ENCODE measurements at regions not wholly inside any gene's neighbourhood (a gene's known extent, or its start where the extent isn't known, plus 50 kb on each side); places are given as distances from the start of the nearest gene placed in this dataset.

DNA sequence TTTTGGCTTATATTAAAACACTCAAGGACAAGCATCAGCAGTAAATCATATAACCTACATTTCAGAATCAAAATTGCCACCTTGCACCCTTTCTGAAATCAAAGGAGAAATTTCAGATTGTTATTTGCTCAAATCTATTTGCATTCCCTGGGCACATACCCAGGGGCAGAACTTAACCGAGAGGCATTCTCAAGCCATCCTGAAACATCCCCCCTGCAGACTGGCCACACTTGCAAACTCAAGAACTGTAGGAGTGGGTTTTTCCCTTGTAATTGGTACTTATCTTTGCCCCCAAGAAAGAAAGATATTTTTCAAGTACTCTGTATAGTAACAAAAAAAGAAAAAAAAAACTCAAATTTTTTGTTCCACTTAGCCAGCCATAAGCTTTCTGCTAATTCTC is 213.6 kb upstream of the ESRRG start:
- H3K9me3 ChIP-seq: no peaks in the 10 kb centered on the region
- ATAC-seq (no peak), FAIRE-seq (no peak), DNase-seq (ENCODE audit: low read depth in 1 of 2, low spot score in 1 of 2) (no peak)
- no peak overlapping the region for H3K4me2 ChIP-seq
- TF ChIP-seq RAD21 (conservative IDR thresholded peaks at IDR 0.05 in 1 of 2, IDR thresholded peaks at IDR 0.05 in 1 of 2): no peak
- no peak for TF ChIP-seq NFE2L2 (conservative IDR thresholded peaks at IDR 0.05; ENCODE audit: low read length)
- no peak for TF ChIP-seq HOXA7 (CRISPR knock-in tag; IDR thresholded peaks at IDR 0.05)
- TF ChIP-seq TP53 (CRISPR knock-in tag; IDR thresholded peaks at IDR 0.05): no peak
- TF ChIP-seq BHLHE40 (IDR thresholded peaks at IDR 0.05; ENCODE audit: low read depth, low read length): no peak
- TF ChIP-seq EHF (CRISPR knock-in tag; IDR thresholded peaks at IDR 0.05): no peak
- no peak for TF ChIP-seq SMC3 (IDR thresholded peaks at IDR 0.05)
- no peak for TF ChIP-seq ATOH8 (CRISPR knock-in tag; IDR thresholded peaks at IDR 0.05; ENCODE audit: low read depth)
- TF ChIP-seq ZFP36 (IDR thresholded peaks at IDR 0.05; ENCODE audit: borderline replicate concordance, partially characterized antibody): no peak
- TF ChIP-seq E2F6 (IDR thresholded peaks at IDR 0.05; ENCODE audit: borderline replicate concordance, low read depth): no peak
- TF ChIP-seq RARB (CRISPR knock-in tag; IDR thresholded peaks at IDR 0.05): no peak
- TF ChIP-seq, protein P1, sequence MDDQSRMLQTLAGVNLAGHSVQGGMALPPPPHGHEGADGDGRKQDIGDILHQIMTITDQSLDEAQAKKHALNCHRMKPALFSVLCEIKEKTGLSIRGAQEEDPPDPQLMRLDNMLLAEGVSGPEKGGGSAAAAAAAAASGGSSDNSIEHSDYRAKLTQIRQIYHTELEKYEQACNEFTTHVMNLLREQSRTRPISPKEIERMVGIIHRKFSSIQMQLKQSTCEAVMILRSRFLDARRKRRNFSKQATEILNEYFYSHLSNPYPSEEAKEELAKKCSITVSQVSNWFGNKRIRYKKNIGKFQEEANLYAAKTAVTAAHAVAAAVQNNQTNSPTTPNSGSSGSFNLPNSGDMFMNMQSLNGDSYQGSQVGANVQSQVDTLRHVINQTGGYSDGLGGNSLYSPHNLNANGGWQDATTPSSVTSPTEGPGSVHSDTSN (IDR thresholded peaks at IDR 0.05): no peak
- no peak for TF ChIP-seq MYC (IDR thresholded peaks at IDR 0.05; ENCODE audit: borderline replicate concordance, low read length)
- TF ChIP-seq, protein P2, sequence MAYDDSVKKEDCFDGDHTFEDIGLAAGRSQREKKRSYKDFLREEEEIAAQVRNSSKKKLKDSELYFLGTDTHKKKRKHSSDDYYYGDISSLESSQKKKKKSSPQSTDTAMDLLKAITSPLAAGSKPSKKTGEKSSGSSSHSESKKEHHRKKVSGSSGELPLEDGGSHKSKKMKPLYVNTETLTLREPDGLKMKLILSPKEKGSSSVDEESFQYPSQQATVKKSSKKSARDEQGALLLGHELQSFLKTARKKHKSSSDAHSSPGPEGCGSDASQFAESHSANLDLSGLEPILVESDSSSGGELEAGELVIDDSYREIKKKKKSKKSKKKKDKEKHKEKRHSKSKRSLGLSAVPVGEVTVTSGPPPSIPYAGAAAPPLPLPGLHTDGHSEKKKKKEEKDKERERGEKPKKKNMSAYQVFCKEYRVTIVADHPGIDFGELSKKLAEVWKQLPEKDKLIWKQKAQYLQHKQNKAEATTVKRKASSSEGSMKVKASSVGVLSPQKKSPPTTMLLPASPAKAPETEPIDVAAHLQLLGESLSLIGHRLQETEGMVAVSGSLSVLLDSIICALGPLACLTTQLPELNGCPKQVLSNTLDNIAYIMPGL (CRISPR knock-in tag; IDR thresholded peaks at IDR 0.05; ENCODE audit: borderline replicate concordance): no peak
- TF ChIP-seq CBX8 (IDR thresholded peaks at IDR 0.05): no peak
- TF ChIP-seq EP300 (IDR thresholded peaks at IDR 0.05): no peak
- no peak for TF ChIP-seq FOXS1 (CRISPR knock-in tag; IDR thresholded peaks at IDR 0.05)
- no peak overlapping the region for H3K4me3 ChIP-seq
- CTCF ChIA-PET: no interaction called here
- no peaks in the 10 kb centered on the region for H3K4me1 ChIP-seq
- POLR2A ChIA-PET: no interaction called here
- 16% methylated on average over 1 of the region's 1 CpG for WGBS (ENCODE audit: missing lambda C conversion rate)
- no peak overlapping the region for H3K27ac ChIP-seq

DNA sequence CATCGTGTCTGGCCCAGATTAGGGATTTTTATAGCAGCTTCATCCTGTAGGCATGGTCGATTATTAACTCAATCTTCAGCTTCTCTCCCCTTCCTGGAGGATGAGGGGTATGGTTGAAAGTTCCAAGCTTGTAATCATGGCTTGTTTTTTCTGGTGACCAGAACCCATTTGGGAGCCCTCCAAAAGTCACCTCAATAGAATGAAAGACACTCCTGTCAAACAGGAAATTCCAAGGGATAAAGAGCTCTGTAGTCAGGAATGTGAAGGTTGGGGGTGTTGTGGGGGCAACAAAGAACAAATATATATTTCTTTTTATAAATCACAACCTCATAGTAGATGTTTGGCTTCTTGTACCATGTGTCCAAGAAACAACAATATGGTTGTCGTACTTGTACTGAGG is 212.7 kb upstream of the ESRRG start:
- CTCF ChIA-PET: no interaction called here
- H3K27ac ChIP-seq: no peak overlapping the region
- no peaks in the 10 kb centered on the region for H3K4me1 ChIP-seq
- DNase-seq (ENCODE audit: low read depth in 1 of 2, low spot score in 1 of 2) (no peak), FAIRE-seq (no peak), ATAC-seq (no peak)
- no peak overlapping the region for H3K4me2 ChIP-seq
- H3K9me3 ChIP-seq: no peaks in the 10 kb centered on the region
- POLR2A ChIA-PET: no interaction called here
- no peak for TF ChIP-seq GATA3 (IDR thresholded peaks at IDR 0.05; ENCODE audit: borderline replicate concordance)
- no peak for TF ChIP-seq ZNF302 (CRISPR knock-in tag; IDR thresholded peaks at IDR 0.05)
- TF ChIP-seq CEBPB (IDR thresholded peaks at IDR 0.05): no peak
- TF ChIP-seq, protein P3, sequence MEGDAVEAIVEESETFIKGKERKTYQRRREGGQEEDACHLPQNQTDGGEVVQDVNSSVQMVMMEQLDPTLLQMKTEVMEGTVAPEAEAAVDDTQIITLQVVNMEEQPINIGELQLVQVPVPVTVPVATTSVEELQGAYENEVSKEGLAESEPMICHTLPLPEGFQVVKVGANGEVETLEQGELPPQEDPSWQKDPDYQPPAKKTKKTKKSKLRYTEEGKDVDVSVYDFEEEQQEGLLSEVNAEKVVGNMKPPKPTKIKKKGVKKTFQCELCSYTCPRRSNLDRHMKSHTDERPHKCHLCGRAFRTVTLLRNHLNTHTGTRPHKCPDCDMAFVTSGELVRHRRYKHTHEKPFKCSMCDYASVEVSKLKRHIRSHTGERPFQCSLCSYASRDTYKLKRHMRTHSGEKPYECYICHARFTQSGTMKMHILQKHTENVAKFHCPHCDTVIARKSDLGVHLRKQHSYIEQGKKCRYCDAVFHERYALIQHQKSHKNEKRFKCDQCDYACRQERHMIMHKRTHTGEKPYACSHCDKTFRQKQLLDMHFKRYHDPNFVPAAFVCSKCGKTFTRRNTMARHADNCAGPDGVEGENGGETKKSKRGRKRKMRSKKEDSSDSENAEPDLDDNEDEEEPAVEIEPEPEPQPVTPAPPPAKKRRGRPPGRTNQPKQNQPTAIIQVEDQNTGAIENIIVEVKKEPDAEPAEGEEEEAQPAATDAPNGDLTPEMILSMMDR (IDR thresholded peaks at IDR 0.05): no peak
- TF ChIP-seq HEYL (CRISPR knock-in tag; IDR thresholded peaks at IDR 0.05): no peak
- TF ChIP-seq EHF (CRISPR knock-in tag; IDR thresholded peaks at IDR 0.05): no peak
- TF ChIP-seq RCOR1 (IDR thresholded peaks at IDR 0.05; ENCODE audit: low read depth, low read length): no peak
- TF ChIP-seq TFCP2L1 (CRISPR knock-in tag; IDR thresholded peaks at IDR 0.05): no peak
- TF ChIP-seq HOXB13 (CRISPR knock-in tag; IDR thresholded peaks at IDR 0.05; ENCODE audit: low read depth): no peak
- TF ChIP-seq, protein P2 (CRISPR knock-in tag; IDR thresholded peaks at IDR 0.05; ENCODE audit: borderline replicate concordance): no peak
- no peak overlapping the region for H3K4me3 ChIP-seq
- WGBS (ENCODE audit: missing lambda C conversion rate): 2% methylated on average over 3 of the region's 3 CpGs

Data from A549 (cell line).